Stimulated activated CD4-positive, alpha-beta T cell treated with anti-CD3 and anti-CD28 coated beads, Interleukin-12 subunit alpha, Interleukin-12 subunit beta, amount 100 ng/mL, for 48 hours (primary cell): ENCODE measurements at regions not wholly inside any gene's neighbourhood (a gene's known extent, or its start where the extent isn't known, plus 50 kb on each side); places are given as distances from the start of the nearest gene placed in this dataset.

Experiments
- DNase-seq, 3 donors: peaks; one replicate each; pipeline ENCODE4 v3.0.0-alpha.2; 2020; ENCODE audit warnings: low read depth in 2 of 3, low spot score in 1 of 3

GRCh38 chr20:50401587-50402418 lies 108.4 kb upstream of the PTPN1 start:
- no peak for DNase-seq

DNA sequence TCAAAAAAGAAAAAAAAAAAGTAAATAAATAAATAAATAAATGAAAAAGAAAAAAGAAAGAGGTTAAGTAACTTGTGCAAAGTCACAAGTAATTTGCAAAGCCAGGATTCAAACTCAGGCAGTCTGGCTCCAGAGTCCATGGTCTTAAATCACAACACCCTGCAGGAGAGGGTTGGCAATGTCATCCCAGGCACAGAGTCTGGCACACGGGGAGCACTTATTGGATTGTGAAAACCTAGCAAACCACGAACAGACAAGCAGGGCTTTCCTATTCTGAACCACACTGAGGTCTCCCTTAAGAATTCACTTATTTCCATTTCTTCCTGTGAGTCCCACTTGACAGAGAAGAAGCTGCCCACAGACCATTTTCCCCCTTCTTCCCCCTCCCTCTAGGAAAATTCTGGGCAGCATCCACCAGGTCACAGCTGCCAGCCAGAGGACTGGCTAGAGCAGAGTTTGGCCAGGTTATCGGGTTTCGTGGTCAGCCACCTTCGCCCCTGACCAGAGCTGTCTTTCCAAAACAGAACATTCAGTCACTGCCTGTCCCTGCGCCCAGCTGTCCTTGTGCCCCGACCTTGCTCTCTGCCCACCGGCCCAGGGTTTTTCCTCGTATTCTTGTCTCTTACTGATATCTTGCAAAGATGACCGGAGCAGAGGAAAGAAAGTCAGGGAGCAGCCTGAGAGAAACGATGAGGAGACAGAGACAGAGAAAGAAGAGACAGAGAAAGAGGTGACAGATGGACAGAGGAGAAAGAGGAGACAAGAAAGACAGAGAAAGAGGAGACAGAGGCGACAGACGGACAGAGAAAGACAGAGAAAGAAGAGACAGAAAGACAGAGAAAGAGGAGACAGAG lies 106.4 kb upstream of the PTPN1 start:
- DNase-seq: no peak

DNA sequence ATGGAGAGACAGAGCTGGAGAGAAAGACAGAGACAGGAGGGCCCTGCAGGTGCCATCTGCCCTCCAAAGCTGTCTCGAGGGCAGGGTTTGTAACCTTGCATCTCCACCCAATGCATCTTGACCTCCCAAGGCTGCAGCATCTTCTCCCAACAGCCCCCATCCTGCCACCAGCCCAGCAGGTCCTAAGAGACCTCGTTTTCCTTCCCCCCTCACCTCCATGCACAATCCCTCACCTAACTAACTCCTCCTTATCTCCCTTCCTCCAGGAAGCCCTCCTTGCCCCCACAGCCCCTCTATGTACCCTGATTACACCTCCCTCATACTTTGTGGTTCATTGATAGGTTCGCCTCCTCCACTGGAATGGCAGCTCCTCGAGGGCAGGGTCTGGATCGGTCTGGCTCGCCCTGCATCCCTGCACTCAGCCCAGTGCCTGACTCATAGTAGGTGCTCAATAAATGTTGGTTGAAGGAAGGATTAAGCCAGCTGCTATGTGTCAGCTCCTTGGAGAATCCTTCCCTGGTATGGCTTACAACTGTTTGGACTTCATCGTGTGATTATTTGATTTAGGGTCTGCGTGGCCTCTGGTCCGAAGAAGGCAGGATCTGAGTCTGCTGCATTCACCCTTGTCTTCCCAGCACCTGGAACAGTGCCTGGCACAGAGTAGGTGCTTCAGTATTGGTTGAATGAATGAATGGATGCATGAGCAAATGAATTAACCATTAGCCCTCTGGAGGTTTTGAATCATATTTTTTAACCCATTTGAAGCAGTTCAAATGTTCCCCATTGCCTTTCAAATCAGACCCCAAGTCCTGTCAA lies 105.6 kb upstream of the PTPN1 start:
- no peak for DNase-seq

DNA sequence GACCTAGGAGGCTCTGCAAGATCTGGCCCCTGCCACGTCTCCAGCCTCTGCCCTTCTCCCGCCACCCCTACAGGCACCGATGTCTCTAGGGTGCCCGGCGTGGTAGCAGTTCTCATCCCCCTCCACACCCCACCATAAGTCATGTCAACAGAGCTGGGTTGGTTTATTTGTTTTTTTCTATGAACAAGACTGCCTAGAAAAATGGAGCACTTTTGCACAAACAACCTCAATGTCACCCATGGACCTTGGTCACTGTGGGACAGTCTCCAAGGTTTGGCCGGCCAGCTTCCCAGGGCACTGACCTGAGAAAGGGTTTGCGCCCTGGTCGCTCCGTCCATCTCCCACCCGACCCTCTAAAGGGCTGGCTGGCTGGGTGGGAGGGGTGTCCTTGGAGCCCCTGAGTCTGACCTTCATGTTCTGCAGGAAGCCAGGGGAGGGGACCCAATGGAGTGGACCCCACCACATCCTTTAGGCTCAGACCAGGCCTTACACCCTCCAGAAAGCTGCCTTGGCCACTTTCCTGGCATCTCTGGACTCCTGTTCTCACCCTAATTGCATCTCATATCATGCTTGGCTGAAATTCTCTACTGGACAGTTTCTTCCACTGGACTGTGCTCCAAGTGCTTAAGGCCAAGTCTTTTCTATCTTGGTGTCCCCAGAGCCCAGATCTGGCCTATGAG lies 104.8 kb upstream of the PTPN1 start:
- DNase-seq: no peak

- no peak for DNase-seq
These were observed 104.1 kb upstream of the PTPN1 start for GRCh38 chr20:50405915-50406609.

GRCh38 chr20:50406610-50407136 lies 103.5 kb upstream of the PTPN1 start:
- no peak for DNase-seq

- DNase-seq: no peak
These were observed 101.4 kb upstream of the PTPN1 start for GRCh38 chr20:50408526-50409364.

DNA sequence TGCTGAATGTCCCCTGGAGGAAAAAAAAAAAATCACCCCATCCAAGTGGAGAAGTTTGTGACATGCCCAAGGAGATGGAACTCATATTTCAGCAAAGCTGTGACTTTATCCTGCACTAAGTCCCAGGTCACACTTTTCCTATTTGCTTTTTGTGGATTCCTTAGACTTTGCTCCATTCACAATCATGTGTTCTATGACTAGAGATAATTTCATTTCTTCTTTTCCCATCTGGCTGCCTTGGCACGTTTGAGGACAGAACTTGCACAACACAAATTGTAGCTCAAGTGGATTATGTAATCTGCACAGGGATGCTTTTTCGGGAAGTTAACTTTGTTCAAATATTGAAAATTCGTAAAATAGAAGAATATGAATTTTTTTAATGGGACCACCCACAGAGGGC lies 100.7 kb upstream of the PTPN1 start:
- DNase-seq: no peak

DNA sequence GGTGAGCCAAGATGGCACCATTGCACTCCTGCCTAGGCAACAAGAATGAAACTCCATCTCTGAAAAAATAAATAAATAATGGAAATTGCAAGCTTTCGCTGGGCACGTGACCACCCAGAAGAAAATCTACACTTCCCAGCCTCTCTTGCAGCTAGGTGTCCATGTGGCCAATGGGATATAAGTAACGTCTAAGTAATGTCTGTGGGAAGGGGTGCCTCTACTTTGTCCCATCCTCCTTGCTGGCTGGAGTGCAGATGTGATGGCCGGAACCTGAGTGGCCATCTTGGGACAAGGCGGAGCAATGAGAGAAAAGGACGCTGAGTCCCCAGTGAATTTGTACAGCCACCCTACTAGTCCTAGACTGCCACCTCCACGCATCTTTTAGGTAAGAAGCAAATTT lies 99.8 kb upstream of the PTPN1 start:
- no peak for DNase-seq

GRCh38 chr20:50412069-50412468 lies 98.1 kb upstream of the PTPN1 start:
- DNase-seq: no peak

DNA sequence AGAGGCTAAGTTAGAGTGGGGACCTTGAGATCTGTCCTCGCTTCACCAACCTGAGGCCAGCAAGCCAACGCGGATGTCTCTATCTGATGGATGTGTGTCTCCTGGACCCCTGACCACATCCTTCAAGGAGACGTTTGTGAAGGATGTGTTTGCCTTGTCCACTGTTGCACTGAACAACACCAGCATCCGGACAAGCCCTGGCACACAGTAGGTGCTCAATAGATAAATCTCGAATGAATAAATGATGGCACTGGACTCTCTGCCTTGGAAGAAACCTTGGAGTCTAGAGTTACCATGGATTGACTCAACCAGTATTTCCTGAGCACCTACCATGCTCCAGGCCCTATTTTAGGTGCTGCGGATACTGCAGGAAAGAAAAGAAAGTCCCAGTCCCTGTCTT lies 97.7 kb upstream of the PTPN1 start:
- no peak for DNase-seq

GRCh38 chr20:50413088-50413500 lies 97.1 kb upstream of the PTPN1 start:
- no peak for DNase-seq

- DNase-seq: no peak
These were observed 95.1 kb upstream of the PTPN1 start for GRCh38 chr20:50415021-50415515.

DNA sequence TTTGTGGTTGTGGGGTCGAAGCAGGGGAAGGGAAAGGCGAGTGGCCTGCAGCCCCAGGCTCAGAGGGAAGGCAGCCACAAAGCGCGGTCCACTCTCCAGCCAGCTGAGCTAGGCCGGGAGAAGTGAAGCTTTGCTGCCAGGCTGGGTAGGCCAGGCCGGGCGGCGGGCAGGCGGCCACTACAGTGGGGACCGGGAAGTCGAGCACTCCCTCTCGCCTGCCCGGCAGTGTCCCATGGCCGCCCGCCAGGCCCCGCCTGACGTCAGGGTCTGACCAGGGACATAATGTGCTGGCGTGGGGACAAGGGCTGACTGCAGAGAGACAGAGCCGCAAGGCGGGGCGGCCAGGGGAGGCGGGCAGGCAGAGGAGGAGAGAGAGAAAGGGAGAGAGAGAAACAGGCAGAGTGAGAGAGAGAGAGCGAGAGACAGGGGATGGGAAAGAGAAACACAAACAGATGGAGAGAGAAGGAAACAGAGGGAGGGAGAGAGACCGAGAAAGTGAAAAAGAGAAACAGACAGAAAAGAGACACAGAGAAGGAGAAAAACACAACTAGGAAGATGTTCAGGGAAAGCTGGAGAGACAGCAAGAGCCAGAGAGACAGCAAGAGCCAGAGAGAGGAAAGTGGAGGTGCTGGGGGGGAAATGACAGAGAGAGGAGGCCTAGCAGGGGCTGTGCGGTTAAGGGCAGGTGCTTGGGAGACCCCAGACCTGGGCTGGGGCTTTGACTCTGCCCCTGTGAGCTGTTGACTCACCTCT lies 94.5 kb upstream of the PTPN1 start:
- DNase-seq: no peak

- DNase-seq: no peak
These were observed 93.7 kb upstream of the PTPN1 start for GRCh38 chr20:50416269-50417022.

GRCh38 chr20:50417023-50417329 lies 93.2 kb upstream of the PTPN1 start:
- DNase-seq: no peak

DNA sequence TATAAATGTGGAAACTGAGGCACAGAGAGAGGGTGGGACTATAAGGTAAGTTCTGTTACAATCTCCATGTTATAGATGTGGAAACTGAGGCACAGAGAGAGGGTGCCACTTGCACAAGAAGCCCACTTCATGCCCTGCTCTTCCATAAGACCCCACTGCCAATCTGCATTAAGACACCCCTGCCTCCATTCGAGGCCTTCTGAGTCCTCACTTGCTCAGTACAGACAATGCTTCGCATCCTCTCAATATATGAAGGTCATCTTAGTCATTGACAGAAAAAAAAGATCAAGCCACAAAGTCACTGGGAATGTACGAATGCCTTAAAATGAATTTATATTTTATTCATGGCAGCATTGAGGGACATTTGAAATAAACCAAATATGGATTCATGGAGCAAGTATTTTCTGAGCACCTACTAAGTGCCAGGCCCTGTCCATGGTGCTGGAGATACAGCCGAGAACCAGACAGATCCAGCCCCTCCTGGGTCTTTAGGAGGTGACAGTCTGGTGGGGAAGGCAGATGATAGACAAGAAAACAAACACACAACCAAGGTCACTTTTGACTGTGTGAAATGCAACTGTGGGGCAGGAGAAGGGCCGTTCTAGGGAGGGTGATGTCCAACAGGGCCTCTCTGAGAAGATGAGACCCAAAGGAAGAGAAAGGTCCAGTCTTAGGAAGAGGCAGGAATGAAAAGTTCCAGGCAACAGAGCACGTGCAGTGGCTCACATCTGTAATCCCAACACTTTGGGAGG lies 92.5 kb upstream of the PTPN1 start:
- no peak for DNase-seq
